Bronchial epithelial cell (primary cell): ENCODE measurements at regions not wholly inside any gene's neighbourhood (a gene's known extent, or its start where the extent isn't known, plus 50 kb on each side); places are given as distances from the start of the nearest gene placed in this dataset.

Source experiments
- DNase-seq: peaks from one replicate; pipeline ENCODE4 v3.0.0-alpha.2; 2010; ENCODE audit warnings: low read depth
- FAIRE-seq: peaks from 2 replicates; lab custom pipeline; 2011; peaks lifted over from hg19 to GRCh38; lab: Jason Lieb, UNC
- H3K27me3 ChIP-seq: 2 replicates; pipeline ENCODE4 v1.5.1; 2011; ENCODE audit warnings: low read length; ENCODE audit not compliant: control insufficient read depth, insufficient read depth
- H3K36me3 ChIP-seq: 2 replicates; pipeline ENCODE4 v1.5.1; 2011; ENCODE audit warnings: low read length; ENCODE audit not compliant: control insufficient read depth, insufficient read depth
- H3K4me3 ChIP-seq: 2 replicates; pipeline ENCODE4 v1.5.1; 2011; ENCODE audit warnings: mild to moderate bottlenecking, low read depth, low read length, control low read depth
- CTCF ChIP-seq: IDR thresholded peaks from 2 replicates; pipeline ENCODE4 v1.5.1; 2011; ENCODE audit warnings: mild to moderate bottlenecking, moderate library complexity, low read length, control low read depth, inconsistent platforms; ENCODE audit not compliant: insufficient read depth, severe bottlenecking

- no peak for TF ChIP-seq CTCF
- Histone ChIP-seq H3K27me3 (peaks cover 2% of the 10 kb centered on the region), H3K36me3 (no peaks in the 10 kb centered on the region), H3K4me3 (no peak overlapping the region)
- DNase-seq (no peak), FAIRE-seq (no peak)
Measured at GRCh38 chr16:79713609-79714309, 113.2 kb upstream of the MAF start.

GRCh38 chr16:79712276-79712675, 111.7 kb upstream of the MAF start:
- FAIRE-seq (no peak), DNase-seq (no peak)
- Histone ChIP-seq H3K27me3 (peaks cover 2% of the 10 kb centered on the region), H3K36me3 (no peaks in the 10 kb centered on the region), H3K4me3 (no peak overlapping the region)
- no peak for TF ChIP-seq CTCF

- Histone ChIP-seq H3K27me3 (no peaks in the 10 kb centered on the region), H3K4me3 (no peak overlapping the region), H3K36me3 (no peaks in the 10 kb centered on the region)
- no peak for FAIRE-seq
- DNase-seq = peak; percentile 15
- no peak for TF ChIP-seq CTCF
Measured at GRCh38 chr16:79707876-79708275, 107.3 kb upstream of the MAF start.

- no peak for TF ChIP-seq CTCF
- no peak for FAIRE-seq
- H3K27me3 ChIP-seq = no peaks in the 10 kb centered on the region
- no peak overlapping the region for H3K4me3 ChIP-seq
- peak; percentile 56 for DNase-seq
- no peaks in the 10 kb centered on the region for H3K36me3 ChIP-seq
Measured at GRCh38 chr16:79703066-79703465, 102.5 kb upstream of the MAF start.

GRCh38 chr16:79698341-79698753, 97.8 kb upstream of the MAF start:
- H3K27me3 ChIP-seq = no peaks in the 10 kb centered on the region
- TF ChIP-seq CTCF = no peak
- no peak overlapping the region for H3K4me3 ChIP-seq
- no peak for FAIRE-seq
- no peak for DNase-seq
- H3K36me3 ChIP-seq = no peaks in the 10 kb centered on the region
